Effector CD4-positive, alpha-beta T cell (primary cell): ENCODE measurements at regions not wholly inside any gene's neighbourhood (a gene's known extent, or its start where the extent isn't known, plus 50 kb on each side); places are given as distances from the start of the nearest gene placed in this dataset.
A peak's percentile ranks its signal among the peaks of the same experiment; 100 is the strongest.
"Not testable (repeated sequence)": the region's sequence is repeated elsewhere in the genome, so short reads cannot be mapped to it uniquely, and the experiment has no call there.

Source experiments
- DNase-seq: peaks from one replicate; pipeline ENCODE4 v3.0.0-alpha.2; 2020

DNA sequence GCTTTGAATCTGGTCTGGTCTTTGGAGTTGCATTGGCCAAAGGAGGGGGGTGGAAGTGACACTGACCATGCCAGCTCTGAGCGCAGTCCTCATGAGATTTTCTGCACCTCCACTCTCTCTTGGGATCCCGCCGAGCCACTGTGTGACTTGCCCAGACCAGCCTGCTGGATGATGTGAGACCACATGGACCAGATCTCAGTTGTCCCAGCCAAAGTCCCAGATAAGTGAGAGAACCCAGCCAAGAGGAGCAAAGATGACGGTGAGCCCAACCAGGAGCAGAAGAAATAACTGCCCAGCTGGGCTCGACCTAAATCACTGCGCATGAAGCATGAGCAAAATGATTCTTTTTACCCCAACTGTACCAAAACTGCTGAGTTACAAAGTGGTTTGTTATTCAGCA lies 96.5 kb upstream of the ERCC4 start:
- no peak for DNase-seq

DNA sequence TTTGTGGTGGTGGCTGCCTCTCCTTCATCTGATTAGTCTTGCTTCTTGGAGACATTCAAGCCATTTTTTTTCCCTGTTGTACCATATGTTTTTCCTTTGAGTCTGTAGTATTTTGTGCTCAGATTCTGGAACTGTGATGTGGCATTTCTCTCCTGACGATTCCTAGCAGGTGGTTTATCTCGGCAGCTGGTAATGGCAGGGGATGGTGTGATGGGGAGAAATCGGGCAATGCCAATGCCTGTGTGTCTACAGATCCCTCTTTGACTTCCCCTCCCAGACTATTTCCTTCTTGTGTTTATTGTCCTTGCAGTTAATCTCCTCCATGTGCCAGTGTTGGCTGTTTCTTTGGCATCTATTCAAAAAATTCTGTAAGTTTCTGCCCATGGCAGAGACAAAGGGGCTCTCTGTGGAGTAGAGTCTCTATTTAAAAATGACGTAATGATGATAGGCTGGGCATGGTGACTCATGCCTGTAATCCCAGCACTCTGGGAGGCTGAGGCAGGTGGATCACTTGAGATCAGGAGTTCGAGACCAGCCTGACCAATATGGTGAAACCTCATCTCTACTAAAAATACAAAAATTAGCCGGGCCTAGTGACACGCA lies 90.2 kb upstream of the ERCC4 start:
- DNase-seq, result no peak

DNA sequence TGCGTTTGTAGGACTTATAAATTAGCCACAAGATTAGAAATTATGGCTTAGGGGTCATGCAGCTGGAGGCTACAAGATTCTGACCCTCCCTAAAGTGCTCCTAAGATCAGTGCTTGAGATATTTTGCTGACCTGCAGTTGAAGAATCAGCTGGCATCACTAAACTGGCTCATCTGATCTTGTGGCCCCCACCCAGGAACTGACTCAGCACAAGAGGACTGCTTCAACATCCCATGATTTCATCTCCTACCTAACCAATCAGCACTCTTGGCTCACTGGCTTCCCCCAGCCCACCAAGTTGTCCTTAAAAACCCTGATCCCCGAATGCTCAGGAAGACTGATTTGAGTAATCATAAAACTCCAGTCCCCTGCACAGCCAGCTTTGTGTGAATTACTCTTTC lies 86.4 kb upstream of the ERCC4 start:
- no peak for DNase-seq

DNA sequence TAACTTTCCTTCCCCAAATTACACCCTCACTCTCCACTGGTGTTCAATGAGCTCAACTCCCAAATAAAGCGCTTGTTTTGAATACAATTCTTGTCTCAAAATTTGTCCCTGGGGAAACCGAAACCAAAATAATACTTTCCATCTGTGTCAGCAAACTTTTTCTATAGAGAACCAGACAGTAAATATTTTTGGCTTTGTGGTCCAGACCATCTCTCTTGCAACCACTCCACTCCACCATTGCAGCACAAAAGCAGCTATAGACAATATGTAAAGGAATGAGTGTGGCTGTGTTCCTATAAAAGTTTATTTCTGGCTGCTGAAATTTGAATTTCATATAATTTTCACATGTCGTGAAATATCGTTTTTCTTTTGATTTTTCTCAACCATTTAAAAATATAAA lies 84.6 kb upstream of the ERCC4 start:
- no peak for DNase-seq

DNA sequence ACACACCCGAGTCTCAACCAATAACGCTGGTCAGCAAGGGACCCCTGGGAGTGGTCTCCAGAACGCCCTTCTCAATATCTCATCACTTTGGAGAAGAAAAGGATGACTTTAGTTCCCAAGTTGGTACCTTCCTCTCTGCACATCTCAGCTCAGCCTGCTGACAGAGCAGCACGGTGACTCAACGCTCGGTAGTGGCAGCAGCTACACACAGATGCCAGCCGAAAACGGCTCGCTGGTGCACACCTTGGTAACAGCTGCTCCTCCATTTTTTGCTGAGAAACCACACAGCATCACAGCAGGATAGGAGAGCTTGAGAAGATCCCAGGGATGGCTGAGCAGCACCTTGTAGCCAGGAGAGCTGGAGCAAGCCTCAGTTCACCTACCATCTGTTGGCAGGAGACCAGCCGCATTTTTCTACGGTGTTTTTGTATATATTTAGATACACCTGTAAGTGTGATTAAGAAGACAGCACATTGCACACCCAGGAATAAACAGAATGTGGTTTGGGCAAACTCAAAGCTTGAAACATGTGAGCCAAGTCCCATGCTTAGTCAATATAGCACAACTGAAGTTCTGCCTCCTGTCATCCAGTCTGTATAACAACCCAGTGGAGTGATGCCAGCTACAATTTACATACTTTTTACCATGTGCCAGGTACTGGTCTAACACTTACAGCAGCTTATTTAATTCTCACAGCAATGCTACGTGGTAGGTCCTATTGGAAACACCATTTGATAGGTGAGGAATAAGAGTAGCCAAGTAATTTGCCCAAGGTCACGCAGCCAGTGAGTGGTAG lies 83.8 kb upstream of the ERCC4 start:
- DNase-seq, result no peak

DNA sequence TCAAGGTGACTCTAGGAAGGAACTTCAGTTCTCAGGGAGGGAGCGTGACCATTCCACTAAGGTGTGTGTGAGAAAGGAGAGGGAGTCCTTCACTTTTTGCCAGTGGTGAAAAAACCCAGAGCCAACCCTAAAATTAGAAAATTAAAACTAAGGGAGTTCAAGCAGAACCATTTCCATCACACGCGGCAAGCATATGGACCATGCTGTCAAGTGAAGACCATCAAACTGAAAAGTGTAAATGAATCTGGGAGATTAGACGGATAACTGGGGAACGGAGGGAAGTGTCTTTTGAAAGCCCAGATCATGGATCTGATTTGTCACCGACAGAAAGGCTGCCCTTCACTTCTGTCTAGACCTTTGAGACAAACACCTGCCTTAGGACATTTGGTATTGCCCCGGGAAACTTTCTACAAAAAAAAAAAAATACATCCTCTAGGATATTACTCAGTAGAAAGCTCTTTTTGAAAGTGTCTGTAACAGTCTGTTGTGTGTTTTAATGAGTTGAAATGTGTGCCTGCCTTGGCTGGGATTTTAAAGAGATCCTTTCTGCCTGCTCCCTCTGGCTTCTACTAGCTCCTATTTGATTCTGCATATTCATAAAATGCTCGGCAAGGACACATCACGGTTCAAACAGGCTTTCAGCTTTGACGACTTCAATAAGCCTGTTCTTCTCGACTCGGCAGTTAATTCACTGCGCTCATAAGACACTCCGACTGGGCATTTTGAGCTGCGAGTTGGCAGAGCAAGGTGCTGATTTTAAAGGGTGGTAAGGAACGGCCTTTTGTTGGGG lies 81.4 kb upstream of the ERCC4 start:
- no peak for DNase-seq

DNA sequence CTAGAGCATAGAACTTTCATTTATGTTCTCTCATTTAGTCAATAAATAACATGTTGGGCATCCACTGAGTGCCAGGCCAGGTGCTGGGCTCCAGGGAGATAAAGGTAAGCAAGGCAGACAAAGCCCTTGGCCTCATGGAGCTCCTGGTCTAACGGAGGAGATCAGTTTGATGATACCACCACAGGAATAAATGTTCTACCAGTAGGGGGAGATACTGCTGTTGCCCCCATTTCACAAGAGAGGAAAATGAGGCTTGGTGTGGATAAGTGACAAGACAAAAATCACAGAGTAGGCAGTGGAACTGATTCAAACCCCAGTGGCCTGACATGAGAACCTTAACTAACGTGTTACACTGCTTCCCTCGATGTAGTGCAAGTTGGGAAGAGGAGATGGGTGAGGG lies 80.4 kb upstream of the ERCC4 start:
- no peak for DNase-seq

DNA sequence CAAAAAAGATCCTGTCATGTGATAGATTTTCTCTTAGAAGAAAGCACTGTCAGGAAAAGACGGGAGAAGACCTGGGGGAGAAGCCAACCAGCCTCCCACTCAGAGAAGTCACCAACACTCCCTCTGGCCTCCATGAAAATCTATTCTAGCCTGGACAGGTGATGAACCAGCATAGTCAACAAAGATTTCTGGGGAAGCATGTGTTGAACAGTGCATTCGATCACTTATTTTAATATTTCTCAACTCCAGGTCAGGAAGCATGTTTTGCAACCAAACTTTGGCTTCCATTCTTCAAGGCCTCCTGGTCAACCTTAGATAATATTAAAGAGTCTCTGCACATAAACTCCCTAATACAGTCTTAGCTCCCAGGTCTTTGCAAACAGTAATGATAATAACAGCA lies 74.7 kb upstream of the ERCC4 start:
- no peak for DNase-seq

DNA sequence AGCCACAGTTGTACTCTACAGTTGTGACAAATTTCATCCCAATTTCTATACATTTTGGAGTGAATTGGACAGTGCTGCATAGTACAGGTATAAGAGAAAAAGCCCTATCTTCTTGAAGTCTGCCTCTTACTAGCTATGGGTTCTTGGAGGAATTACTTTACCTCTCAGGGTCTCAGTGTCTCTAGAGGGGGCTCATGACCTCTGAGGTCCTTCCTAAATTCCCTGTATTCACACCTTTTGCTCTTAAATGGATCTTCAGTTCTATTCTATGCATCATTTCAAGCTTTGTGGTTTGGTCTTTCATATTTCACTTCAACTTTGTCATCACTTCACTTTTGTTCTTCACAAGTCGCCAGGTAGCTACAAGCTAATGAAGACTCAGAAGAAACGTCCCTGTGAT lies 71.2 kb upstream of the ERCC4 start:
- DNase-seq, result no peak

DNA sequence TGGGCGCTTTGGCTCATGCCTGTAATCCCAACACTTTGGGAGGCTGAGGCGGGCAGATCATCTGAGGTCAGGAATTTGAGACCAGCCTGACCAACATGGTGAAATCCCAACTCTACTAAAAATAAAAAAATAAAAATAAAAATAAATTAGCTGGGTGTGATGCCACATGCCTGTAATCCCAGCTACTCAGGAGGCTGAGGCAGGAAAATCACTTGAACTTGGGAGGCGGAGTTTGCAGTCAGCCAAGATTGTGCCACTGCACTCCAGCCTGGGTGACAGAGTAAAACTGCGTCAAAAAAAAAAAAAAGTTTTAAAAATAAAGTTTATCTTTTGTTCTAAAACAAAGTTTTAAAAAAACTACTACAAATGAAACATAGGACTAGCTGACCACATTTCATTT lies 69.8 kb upstream of the ERCC4 start:
- DNase-seq, result not testable (repeated sequence)

DNA sequence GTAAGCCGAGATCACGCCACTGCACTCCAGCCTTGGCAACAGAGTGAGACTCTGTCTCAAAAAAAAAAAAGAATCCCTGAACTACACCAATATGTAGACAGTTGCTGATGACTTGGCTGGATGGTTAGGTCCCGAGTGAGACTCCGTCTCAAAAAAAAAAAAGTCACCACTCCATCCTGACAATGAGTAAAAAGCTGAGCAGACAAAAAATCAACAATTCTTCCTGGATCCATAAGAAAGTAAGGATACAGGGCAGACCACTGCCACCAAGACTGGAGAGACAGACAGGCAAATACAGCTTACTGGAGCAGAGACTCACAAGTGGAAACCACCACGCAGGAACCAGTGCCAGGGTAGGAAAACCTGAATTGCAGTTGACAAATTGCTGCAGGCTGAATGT lies 67.1 kb upstream of the ERCC4 start:
- no peak for DNase-seq

DNA sequence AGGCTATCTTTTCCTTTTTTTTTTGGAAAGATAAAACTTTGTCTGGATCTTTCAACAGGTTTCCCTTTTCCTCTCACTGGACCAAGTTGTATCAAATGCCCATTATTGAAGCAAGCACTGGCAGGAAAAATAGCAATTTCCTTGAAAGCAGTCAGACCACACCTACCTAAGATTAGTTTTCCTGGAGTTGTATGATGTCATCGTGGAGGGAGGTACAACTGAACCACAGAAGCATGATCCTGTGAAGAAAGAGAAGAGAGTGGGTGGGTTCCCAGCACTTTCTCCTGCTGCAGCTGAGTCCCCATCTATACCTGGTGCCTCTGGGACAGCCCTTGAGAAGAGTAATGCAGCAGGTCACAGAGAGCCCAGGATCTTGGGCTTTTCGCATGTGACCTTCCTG lies 63.6 kb upstream of the ERCC4 start:
- DNase-seq, result no peak

DNA sequence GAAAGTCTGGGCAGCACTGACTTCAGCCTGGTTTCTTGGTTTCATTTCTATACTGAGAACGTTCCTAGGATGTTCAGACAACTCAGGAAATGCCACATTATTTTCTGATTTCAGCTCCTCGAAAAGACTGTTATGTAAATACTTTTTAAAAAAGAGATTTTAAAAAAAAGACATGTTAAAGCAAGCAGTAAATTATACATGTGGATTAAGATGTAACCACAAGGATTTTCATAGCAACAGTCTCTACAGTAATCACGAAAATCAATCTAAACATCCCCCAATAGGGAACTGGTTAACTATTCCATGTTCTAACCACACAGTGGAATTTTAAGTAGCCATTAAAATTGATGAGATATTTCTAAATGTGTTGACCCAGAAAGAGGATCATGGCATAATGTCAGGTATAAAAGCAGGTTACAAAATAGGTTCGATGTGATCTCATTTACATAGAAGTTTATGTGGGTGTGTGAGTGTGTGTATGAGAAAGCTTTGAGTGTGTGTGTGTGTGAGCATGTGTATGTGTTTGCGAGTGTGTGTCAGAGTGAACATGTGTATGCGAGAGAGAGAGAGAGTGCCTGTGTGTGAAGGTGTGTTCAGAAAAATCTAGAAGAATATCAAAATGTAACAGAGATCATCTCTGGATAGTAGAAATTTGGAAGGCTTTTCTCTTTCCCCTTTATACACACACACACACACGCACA lies 63.0 kb upstream of the ERCC4 start:
- DNase-seq, result no peak

DNA sequence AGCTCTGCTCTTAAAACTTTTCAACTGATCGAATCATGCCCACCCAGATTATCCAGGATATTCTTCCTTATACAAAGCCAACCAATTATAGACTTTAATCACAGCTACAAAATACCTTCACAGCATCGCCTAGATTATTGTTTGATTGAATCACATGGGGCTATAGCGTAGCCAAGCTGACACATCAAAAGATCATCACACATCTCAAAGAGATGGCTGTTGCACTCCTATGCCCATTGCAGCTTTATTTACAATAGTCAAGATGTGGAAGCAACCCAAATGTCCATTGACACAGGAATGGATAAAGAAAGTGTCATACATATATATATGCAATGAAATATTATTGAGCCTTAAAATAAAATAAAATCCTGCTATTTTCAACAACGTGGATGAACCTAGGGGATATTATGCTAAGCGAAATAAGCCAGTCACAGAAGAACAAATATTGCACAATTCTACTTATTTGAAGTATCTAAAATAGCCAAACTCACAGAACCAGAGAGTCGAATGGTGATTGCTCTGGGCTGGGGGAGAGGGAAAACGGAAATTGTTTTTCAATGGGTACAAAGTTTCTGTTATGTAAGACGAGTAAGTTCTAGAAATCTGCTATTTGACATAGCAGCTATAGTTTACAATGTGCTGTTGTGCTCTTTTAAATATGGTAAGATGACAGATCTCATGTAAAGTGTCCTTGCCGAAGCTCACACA lies 60.9 kb upstream of the ERCC4 start:
- no peak for DNase-seq

DNA sequence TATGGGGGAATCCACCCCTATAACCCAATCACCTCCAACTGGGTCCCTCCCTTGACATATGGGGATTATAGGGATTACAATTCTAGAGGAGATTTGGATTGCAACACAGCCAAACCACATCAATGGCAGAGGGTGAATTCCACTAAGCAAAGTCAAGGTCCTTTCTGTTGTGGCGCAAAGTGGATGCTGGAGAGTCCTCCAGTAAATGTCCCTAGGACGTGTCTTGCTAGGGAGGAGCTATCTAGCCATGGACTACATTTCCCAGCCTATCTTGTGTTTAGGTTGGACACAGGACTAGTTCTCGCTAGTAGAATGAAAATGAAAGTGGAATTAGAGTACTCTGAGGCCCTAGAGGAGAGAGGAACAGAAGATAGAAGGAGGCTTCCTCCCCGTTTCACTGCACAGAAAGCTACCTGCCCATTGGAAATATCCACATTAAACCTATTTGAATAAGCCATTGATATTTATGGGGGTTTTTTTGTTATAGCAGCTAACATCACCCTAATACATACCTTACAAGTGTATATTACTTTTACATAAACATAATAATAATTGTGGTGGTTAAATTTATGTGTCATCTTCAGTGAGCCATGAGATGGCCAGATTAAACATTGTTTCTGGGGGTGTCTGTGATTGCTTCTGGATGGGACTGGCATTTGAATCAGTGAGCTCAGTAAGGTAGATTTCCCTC lies 56.7 kb upstream of the ERCC4 start:
- DNase-seq, result no peak

DNA sequence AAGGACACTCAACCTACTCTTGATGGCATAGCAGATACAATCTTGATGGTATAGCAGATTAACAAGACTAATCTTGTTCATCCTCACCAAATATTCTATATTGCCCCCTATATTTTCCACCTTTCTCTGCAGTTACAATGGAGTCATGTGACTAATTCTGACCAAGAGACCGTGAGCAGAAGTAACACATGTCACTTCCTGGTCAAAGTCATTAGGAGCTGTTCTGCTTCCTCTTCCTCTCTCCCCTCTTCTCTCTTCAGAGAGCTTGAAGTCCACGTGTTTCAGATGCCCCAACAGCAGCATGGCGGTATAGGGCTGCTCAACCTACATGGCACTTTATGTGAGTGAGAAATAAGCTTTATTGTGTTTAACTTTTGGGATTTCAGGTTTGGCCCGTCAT lies 55.3 kb upstream of the ERCC4 start:
- no peak for DNase-seq

DNA sequence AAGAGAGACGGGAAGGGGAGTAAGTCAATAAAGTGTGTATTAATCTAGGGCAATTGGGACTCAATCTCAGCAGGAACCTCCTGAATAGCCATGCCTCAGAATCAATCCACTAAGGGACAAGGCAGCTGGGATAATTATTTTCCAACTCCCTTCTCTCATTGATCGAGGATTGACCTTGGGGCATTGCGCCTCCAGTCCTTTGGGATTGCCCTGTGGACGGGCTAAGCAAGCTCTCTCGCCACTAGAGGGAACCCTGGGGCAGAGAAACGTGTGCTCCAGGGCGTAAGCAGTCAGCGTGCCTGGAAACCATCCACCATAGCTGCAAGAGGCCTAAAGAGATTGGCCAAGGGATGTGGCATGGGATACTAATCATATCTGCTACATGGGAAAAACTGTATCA lies 53.9 kb upstream of the ERCC4 start:
- DNase-seq, result peak; percentile 13
